HepG2 (cell line): ENCODE measurements at regions not wholly inside any gene's neighbourhood (a gene's known extent, or its start where the extent isn't known, plus 50 kb on each side); places are given as distances from the start of the nearest gene placed in this dataset.

Experiments used
- ATAD3A ChIP-seq: sonication (generic); formaldehyde crosslinking; IDR thresholded peaks from 2 replicates; pipeline ENCODE4 v1.4.0; 2020; ENCODE audit warnings: missing genetic modification reagents
- DMAP1 ChIP-seq: IDR thresholded peaks from 2 replicates; pipeline ENCODE4 v1.6.1; 2016
- EP300 ChIP-seq, 3 experiments: sonication (generic) in 1 of 3; formaldehyde crosslinking in 1 of 3; IDR thresholded peaks; 2 replicates each; pipeline versions ENCODE4 v1.5.1 to v1.6.1; 2011 to 2020; ENCODE audit warnings: low read depth in 2 of 3, low read length in 2 of 3, borderline replicate concordance in 1 of 3, improper control_type of control experiment in 1 of 3, mild to moderate bottlenecking in 1 of 3, missing genetic modification reagents in 1 of 3, moderate library complexity in 1 of 3
- FOXA1 ChIP-seq, 2 experiments: fragments of 450-650 bp in 1 of 2; sonication (generic) in 1 of 2; formaldehyde crosslinking in 1 of 2; IDR thresholded peaks; 2 replicates each; pipeline versions ENCODE4 v1.4.0 to v1.6.1; 2016 to 2020; ENCODE audit warnings: missing genetic modification reagents in 1 of 2
- KDM5B ChIP-seq: sonication (generic); formaldehyde crosslinking; IDR thresholded peaks from 2 replicates; pipeline ENCODE4 v1.4.0; 2020; ENCODE audit warnings: missing genetic modification reagents, mild to moderate bottlenecking, borderline replicate concordance
- MATR3 ChIP-seq: sonication (generic); formaldehyde crosslinking; IDR thresholded peaks from 2 replicates; pipeline ENCODE4 v1.4.0; 2020; ENCODE audit warnings: missing genetic modification reagents
- MYC ChIP-seq: sonication (generic); formaldehyde crosslinking; IDR thresholded peaks from 2 replicates; pipeline ENCODE4 v1.9.0; 2021; ENCODE audit warnings: missing genetic modification reagents, borderline replicate concordance
- PHF21A ChIP-seq: sonication (generic); formaldehyde crosslinking; IDR thresholded peaks from 2 replicates; pipeline ENCODE4 v1.5.0; 2020; ENCODE audit warnings: mild to moderate bottlenecking, missing genetic modification reagents
- PHF8 ChIP-seq: sonication (generic); formaldehyde crosslinking; IDR thresholded peaks from 2 replicates; pipeline ENCODE4 v1.5.0; 2020; ENCODE audit warnings: missing genetic modification reagents
- POGZ ChIP-seq: sonication (generic); formaldehyde crosslinking; IDR thresholded peaks from 2 replicates; pipeline ENCODE4 v1.4.0; 2020; ENCODE audit warnings: mild to moderate bottlenecking, missing genetic modification reagents
- SALL1 ChIP-seq: sonication (generic); formaldehyde crosslinking; IDR thresholded peaks from 2 replicates; pipeline ENCODE4 v1.8.0; 2022; ENCODE audit warnings: mild to moderate bottlenecking, missing genetic modification reagents
- ZBTB46 ChIP-seq: sonication (generic); formaldehyde crosslinking; IDR thresholded peaks from 2 replicates; pipeline ENCODE4 v1.4.0; 2020; ENCODE audit warnings: mild to moderate bottlenecking, missing genetic modification reagents, borderline replicate concordance
- ZFP36 ChIP-seq: fragments of 150-350 bp; IDR thresholded peaks from 2 replicates; pipeline ENCODE4 v1.6.1; 2018; ENCODE audit warnings: borderline replicate concordance, low read length, low read depth; ENCODE audit not compliant: partially characterized antibody
- ZMYM4 ChIP-seq: sonication (generic); formaldehyde crosslinking; IDR thresholded peaks from 2 replicates; pipeline ENCODE4 v1.8.1; 2023; ENCODE audit warnings: mild to moderate bottlenecking, missing genetic modification reagents
- ZNF276 ChIP-seq: sonication (generic); formaldehyde crosslinking; IDR thresholded peaks from 2 replicates; pipeline ENCODE4 v1.4.0; 2020; ENCODE audit warnings: mild to moderate bottlenecking, low read depth, missing genetic modification reagents
- ZNF570 ChIP-seq: sonication (generic); formaldehyde crosslinking; IDR thresholded peaks from 2 replicates; pipeline ENCODE4 v1.4.0; 2020; ENCODE audit warnings: mild to moderate bottlenecking, missing genetic modification reagents, borderline replicate concordance
- ZNF572 ChIP-seq: sonication (generic); formaldehyde crosslinking; IDR thresholded peaks from 2 replicates; pipeline ENCODE4 v1.5.1; 2020; ENCODE audit warnings: mild to moderate bottlenecking, missing genetic modification reagents
- ZNF577 ChIP-seq: sonication (generic); formaldehyde crosslinking; IDR thresholded peaks from 2 replicates; pipeline ENCODE4 v1.4.0; 2020; ENCODE audit warnings: mild to moderate bottlenecking, low read depth, missing genetic modification reagents, borderline replicate concordance
- TF ChIP-seq, protein P1 (sequence below), 2 experiments: sonication (generic) in 1 of 2; formaldehyde crosslinking in 1 of 2; IDR thresholded peaks; 2 replicates each; pipeline versions ENCODE4 v1.6.1 to v1.9.0; 2014 to 2022; ENCODE audit warnings: antibody characterized with exemption in 1 of 2, borderline replicate concordance in 1 of 2, inconsistent platforms in 1 of 2, low read depth in 1 of 2, missing genetic modification reagents in 1 of 2

DNA sequence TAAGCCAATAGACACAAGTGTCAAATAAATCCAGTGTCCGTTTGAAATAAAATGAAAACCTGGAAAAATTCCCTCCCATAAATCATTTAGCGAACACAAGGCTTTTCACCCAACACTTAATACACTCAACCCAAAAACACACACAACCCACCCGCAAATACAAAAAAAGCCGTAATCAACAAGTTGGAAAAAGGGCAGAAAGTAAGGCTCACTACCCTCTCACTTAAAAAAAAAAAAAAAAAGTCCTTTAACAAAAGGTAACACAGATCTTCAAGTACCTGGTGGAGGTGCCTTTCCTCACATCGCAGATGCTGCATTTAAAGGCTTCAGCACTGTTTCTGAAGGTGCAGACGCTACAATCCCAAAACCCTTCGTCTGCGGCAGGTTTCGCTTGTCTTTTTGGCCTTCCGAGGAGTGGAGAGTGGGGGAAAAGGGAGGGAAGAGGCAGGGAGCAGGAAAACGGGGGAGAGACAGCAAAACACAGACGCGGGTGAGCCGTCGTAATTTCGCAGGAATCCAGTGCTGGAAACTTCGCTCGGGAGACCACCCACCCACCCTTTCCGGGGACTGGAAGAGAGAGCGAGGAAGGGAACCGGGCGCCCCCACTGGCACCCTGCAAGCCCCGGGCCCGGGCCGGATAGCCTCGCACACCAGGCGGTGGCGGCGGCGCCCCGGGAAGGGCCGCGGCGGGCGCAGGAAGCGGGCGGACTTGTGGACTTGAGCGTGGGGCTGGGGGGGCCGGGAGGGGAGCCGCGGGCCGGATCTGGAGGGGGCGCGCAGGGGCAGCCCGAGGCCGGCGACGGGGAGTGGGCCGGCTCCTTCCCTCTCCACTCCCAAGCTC lies 401.8 kb downstream of the SHQ1 start, which contains the start of gene RYBP (continued):
- TF ChIP-seq EP300 (IDR thresholded peaks at IDR 0.05; ENCODE audit: low read depth in 2 of 2, low read length in 2 of 2) (no peak), EP300 (CRISPR knock-in tag; IDR thresholded peaks at IDR 0.05; ENCODE audit: borderline replicate concordance) (peak; percentile 31; the same call in 1 of the 2 replicates), ZNF572 (CRISPR knock-in tag) (no peak), POGZ (CRISPR knock-in tag) (no peak), ZNF570 (CRISPR knock-in tag) (no peak), PHF21A (CRISPR knock-in tag) (no peak), ZNF577 (CRISPR knock-in tag) (no peak), ZNF276 (no peak), ZFP36 (no peak), SALL1 (CRISPR knock-in tag) (no peak), MYC (peak; percentile 13; the same call in 1 of the 2 replicates), ATAD3A (CRISPR knock-in tag) (no peak), MATR3 (CRISPR knock-in tag) (no peak), FOXA1 (IDR thresholded peaks at IDR 0.05) (no peak), FOXA1 (CRISPR knock-in tag; IDR thresholded peaks at IDR 0.05) (no peak), DMAP1 (CRISPR knock-in tag) (no peak), KDM5B (CRISPR knock-in tag) (no peak), ZBTB46 (CRISPR knock-in tag) (no peak), ZMYM4 (CRISPR knock-in tag) (no peak), PHF8 (peak; percentile 11; the same call in 1 of the 2 replicates)
- TF ChIP-seq, protein P1, sequence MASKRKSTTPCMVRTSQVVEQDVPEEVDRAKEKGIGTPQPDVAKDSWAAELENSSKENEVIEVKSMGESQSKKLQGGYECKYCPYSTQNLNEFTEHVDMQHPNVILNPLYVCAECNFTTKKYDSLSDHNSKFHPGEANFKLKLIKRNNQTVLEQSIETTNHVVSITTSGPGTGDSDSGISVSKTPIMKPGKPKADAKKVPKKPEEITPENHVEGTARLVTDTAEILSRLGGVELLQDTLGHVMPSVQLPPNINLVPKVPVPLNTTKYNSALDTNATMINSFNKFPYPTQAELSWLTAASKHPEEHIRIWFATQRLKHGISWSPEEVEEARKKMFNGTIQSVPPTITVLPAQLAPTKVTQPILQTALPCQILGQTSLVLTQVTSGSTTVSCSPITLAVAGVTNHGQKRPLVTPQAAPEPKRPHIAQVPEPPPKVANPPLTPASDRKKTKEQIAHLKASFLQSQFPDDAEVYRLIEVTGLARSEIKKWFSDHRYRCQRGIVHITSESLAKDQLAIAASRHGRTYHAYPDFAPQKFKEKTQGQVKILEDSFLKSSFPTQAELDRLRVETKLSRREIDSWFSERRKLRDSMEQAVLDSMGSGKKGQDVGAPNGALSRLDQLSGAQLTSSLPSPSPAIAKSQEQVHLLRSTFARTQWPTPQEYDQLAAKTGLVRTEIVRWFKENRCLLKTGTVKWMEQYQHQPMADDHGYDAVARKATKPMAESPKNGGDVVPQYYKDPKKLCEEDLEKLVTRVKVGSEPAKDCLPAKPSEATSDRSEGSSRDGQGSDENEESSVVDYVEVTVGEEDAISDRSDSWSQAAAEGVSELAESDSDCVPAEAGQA (IDR thresholded peaks at IDR 0.05; ENCODE audit: low read depth), result no peak
- TF ChIP-seq, protein P1 (CRISPR knock-in tag; IDR thresholded peaks at IDR 0.05; ENCODE audit: borderline replicate concordance), result no peak
